ENCODE measurements at regions not wholly inside any gene's neighbourhood (a gene's known extent, or its start where the extent isn't known, plus 50 kb on each side); places are given as distances from the start of the nearest gene placed in this dataset.

- WGBS (ENCODE audit: insufficient coverage, low coverage, missing lambda C conversion rate) = 7% methylated on average over 15 of the region's 25 CpGs
- ATAC-seq (no peak), FAIRE-seq (no peak)
Observed at GRCh38 chr13:21817878-21818277, 147.0 kb downstream of the FGF9 start.

More at GRCh38 chr13:21817878-21818277, 147.0 kb downstream of the FGF9 start:
- Histone ChIP-seq H3K79me2 (ENCODE audit: control insufficient read depth, insufficient read depth, low read length) (no peaks in the 10 kb centered on the region), H3K4me1 (replicated peaks in 1 of 2; ENCODE audit: control insufficient read depth in 2 of 2, insufficient read depth in 2 of 2, low read length in 2 of 2) (no peaks in the 10 kb centered on the region), H3K9me3 (replicated peaks; ENCODE audit: control insufficient read depth, insufficient read depth, low read depth, low read length) (no peaks in the 10 kb centered on the region), H3K36me3 (ENCODE audit: control insufficient read depth, insufficient read depth, low read length) (no peaks in the 10 kb centered on the region), H3K9me1 (ENCODE audit: control insufficient read depth, insufficient read depth, low read length) (no peaks in the 10 kb centered on the region), H3K9ac (ENCODE audit: insufficient read depth in 1 of 2, low read depth in 2 of 2, low read length in 2 of 2) (no peak overlapping the region), H3K27ac (ENCODE audit: extremely low read depth, low read depth, low read length) (no peak overlapping the region), H3K27me3 (ENCODE audit: control insufficient read depth in 2 of 2, insufficient read depth in 2 of 2, low read length in 2 of 2) (peaks cover 0 to 4% of the 10 kb centered on the region in 2 experiments; a peak in 1 of 5 replicates), H4K20me1 (replicated peaks; ENCODE audit: control insufficient read depth, insufficient read depth, low read length) (no peaks in the 10 kb centered on the region), H3K4me3 (no peak overlapping the region), H2AFZ (ENCODE audit: low read depth, low read length) (no peak overlapping the region), H3K4me2 (ENCODE audit: insufficient read depth, low read length) (no peak overlapping the region)
- intact Hi-C loops (cut with micrococcal nuclease) (no loop called here), in situ Hi-C loops (cut with MboI) (no loop called here)
- ChIA-PET POLR2A (no interaction called here), CTCF (ENCODE audit: low intra/inter-chr PET ratio) (no interaction called here)
- no peak for DNase-seq (ENCODE audit: extremely low read depth in 1 of 4, low spot score in 3 of 4)
- BruUV-seq (replicated peaks) = no TSS peak
- TF ChIP-seq, protein P1, sequence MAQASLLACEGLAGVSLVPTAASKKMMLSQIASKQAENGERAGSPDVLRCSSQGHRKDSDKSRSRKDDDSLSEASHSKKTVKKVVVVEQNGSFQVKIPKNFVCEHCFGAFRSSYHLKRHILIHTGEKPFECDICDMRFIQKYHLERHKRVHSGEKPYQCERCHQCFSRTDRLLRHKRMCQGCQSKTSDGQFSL (CRISPR knock-in tag; IDR thresholded peaks at IDR 0.05) = no peak
- TF ChIP-seq, protein P1 (tag; IDR thresholded peaks at IDR 0.05) = no peak
- TF ChIP-seq ZNF431 (CRISPR knock-in tag; IDR thresholded peaks at IDR 0.05) (no peak), ZNF175 (CRISPR knock-in tag; IDR thresholded peaks at IDR 0.05; ENCODE audit: low read depth) (no peak), E4F1 (CRISPR knock-in tag; IDR thresholded peaks at IDR 0.05; ENCODE audit: borderline replicate concordance) (no peak), FOXK1 (CRISPR knock-in tag; IDR thresholded peaks at IDR 0.05; ENCODE audit: borderline replicate concordance) (no peak), TGIF2 (CRISPR knock-in tag; IDR thresholded peaks at IDR 0.05) (no peak), PHF21A (IDR thresholded peaks at IDR 0.05; ENCODE audit: borderline replicate concordance, low read depth) (no peak), RBM17 (IDR thresholded peaks at IDR 0.05; ENCODE audit: borderline replicate concordance, low read depth, low read length) (no peak), ZNF699 (CRISPR knock-in tag; IDR thresholded peaks at IDR 0.05; ENCODE audit: insufficient replicate concordance) (no peak)
- TF ChIP-seq, protein P2, sequence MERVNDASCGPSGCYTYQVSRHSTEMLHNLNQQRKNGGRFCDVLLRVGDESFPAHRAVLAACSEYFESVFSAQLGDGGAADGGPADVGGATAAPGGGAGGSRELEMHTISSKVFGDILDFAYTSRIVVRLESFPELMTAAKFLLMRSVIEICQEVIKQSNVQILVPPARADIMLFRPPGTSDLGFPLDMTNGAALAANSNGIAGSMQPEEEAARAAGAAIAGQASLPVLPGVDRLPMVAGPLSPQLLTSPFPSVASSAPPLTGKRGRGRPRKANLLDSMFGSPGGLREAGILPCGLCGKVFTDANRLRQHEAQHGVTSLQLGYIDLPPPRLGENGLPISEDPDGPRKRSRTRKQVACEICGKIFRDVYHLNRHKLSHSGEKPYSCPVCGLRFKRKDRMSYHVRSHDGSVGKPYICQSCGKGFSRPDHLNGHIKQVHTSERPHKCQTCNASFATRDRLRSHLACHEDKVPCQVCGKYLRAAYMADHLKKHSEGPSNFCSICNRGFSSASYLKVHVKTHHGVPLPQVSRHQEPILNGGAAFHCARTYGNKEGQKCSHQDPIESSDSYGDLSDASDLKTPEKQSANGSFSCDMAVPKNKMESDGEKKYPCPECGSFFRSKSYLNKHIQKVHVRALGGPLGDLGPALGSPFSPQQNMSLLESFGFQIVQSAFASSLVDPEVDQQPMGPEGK (CRISPR knock-in tag; IDR thresholded peaks at IDR 0.05; ENCODE audit: borderline replicate concordance) = no peak
